Testis (tissue), 2 donors: ENCODE measurements at regions not wholly inside any gene's neighbourhood (a gene's known extent, or its start where the extent isn't known, plus 50 kb on each side); places are given as distances from the start of the nearest gene placed in this dataset.

Source experiments
- CTCF ChIP-seq, 3 experiments: fragments of 450-650 bp in 2 of 3; fragments of 200-600 bp in 1 of 3; sonication (generic) in 1 of 3; IDR thresholded peaks; one replicate each; pipeline ENCODE4 v1.5.1; 2016 to 2019; ENCODE audit warnings: antibody characterized with exemption in 3 of 3, mild to moderate bottlenecking in 2 of 3, moderate library complexity in 1 of 3
- POLR2A ChIP-seq: fragments of 450-650 bp; IDR thresholded peaks from one replicate; pipeline ENCODE4 v1.6.1; 2017; ENCODE audit warnings: antibody characterized with exemption, mild to moderate bottlenecking, moderate library complexity

- TF ChIP-seq CTCF (IDR thresholded peaks at IDR 0.05) (no peak), POLR2A (no peak)
Measured at GRCh38 chr5:75907651-75908050, 175.5 kb upstream of the SV2C start.
